GM21576 (cell line): ENCODE measurements at regions not wholly inside any gene's neighbourhood (a gene's known extent, or its start where the extent isn't known, plus 50 kb on each side); places are given as distances from the start of the nearest gene placed in this dataset.

Experiments used
- ATAC-seq: cut with Tn5 transposase; IDR thresholded peaks from one replicate; pipeline ENCODE4 v1.9.1; 2021; ENCODE audit warnings: mild to moderate bottlenecking, moderate library complexity; ENCODE audit not compliant: unreplicated experiment

DNA sequence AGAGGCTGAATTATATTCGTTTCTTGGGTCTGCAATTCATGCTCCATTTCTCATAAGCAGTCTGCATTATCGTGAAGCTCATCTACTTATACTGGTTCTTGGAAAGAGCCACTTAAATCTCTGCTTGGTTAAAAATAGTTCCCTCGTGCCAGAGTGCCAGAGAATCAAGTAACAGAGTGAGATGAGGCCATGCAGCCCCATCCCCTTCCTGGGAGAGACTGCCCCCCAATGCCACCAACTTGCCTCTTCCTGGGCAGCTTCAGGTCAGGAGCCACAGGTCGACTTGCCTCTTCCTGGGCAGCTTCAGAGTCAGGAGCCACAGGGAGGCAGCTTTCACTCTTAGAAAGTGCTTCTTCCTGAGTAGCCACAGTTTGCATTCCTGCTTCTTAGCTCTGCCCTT is 223.9 kb upstream of the ZBED5 start:
- no peak for ATAC-seq

- ATAC-seq = no peak
Observed at GRCh38 chr11:11081288-11081687, 223.4 kb upstream of the ZBED5 start.

- no peak for ATAC-seq
Observed at GRCh38 chr11:11078344-11079086, 220.7 kb upstream of the ZBED5 start.

DNA sequence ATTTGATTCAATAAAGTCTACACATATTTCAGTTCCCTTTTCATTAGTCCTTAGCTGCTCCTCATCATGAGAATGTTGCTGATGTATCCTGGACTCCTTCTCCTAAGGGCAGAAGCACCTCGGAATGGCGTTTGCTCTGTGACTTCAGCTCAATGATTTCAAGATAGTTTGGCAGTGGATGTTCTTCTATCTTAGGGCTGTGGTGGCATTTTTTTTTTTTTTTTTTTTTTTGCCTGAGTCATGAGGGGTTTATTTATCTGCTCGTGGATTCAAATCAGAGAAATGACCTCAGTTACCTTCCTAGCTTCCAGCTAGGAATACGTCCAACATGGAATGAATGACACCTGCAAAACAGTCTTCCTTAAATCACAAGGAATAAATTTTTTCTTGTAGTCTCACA is 220.0 kb upstream of the ZBED5 start:
- ATAC-seq = no peak

DNA sequence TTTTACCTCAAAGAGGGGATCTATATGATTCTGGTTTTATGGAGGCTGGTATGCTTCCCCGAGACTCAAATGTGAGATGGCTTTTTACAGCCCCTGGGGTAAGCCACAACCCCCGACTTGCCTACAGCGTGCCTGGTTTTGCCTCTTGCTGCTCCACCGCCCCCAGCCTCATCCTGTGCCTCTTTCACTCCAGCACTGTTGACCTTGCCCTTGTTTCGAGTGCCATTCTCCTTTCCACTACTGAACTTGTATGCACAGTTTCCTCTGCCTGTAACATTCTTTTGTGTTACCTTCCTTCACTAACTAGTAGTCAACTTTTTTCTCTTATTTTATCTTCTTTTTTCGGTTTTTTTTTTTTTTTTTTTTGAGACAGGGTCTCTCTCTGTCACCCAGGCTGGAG is 219.0 kb upstream of the ZBED5 start:
- no peak for ATAC-seq

DNA sequence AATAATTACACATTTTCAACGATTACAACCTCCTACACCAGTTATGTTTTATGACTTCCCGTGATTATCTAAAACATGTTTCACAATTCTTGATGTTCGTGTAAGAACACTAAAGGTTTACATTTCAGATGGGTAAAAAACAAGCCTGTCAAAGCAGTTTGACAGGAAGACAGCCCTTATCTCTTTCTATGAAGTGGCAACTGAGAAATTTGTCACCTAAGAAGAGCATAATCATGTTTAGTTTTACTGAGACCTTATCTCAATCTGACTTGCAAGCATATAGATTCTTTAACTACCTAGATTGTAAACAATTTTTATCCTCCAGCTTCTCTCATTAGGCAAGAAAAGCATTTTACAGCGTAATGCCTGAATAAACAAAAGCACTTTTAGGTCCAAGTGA is 218.4 kb upstream of the ZBED5 start:
- no peak for ATAC-seq

DNA sequence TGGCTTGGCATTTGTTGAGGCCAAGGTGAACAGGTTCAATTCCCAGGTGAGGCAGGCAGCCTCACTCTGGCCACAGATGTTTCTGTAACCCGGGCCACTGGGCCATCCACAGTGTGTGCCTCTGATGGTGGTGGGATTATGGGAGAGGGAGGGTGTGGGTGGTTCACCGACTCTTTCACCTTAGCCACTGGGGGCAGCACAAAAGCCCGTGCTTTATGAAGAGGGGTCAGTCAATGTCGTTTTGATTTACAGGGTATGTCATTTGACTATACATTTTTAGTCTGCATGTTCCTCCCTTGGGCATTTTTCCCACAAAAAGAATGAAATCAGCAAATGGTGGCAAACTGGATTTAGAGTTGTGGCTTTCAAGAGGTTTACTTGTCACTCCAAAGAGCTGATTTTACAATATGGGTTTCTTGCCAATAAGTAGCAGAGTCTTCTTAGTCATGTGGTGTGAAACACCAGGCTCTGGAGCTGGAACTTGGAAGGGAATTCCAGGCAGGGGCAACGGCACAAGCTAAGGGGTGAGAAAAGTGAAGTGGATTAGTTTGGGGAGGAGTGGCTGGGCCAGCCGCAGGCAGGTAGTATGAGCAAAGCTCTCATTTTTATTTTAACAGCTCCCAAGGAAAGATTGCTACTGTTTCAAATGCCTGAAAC is 217.8 kb upstream of the ZBED5 start:
- no peak for ATAC-seq

DNA sequence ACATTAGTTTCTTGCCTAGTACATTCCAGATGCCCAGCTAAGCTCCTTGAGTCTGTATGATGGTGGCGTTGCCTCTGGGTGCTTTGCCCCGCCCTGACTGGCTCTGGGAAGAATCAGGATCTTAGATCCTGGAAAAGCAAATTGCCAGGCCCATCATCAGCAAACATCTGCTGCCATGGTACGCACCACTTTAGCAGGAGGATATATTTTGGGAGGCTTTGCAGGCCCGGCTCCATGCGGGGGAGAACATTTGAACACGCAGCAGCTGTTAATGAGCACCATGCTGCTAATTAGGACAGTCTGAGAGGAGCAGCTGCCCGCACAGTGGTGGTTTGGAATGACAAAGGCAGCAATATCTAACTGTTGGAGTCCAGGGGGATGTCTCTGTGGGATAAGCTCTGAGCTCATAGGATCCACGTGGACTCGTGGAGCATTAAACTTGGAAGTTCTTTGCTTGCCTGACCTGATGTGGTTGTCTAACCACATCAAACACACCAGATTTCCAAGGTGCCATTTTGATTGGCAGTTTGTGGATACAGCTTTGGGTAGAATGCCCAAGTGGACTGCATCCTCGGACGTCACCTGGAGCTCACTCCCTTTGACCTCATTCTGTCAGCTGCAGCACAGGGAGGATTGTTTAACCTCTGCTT is 217.0 kb upstream of the ZBED5 start:
- no peak for ATAC-seq

DNA sequence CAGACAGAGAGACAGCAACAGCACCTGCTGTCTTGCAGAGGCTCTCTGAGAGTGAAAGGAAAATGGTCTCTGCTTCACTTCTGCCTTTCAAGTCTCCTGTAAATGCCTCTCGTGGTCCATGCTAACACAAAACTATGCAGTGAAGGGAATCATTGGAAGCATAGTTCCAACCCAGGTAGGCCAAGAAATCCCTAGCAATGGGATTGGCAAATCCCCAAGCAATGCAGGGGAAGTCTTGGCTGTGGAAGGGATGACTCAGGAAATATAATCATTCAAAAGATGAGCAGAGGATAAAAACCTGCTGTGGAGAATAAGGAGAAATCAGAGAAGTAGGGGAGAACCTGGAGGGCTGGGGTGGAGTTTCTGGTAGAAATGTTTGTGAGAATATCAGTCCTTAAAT is 216.1 kb upstream of the ZBED5 start:
- no peak for ATAC-seq

- no peak for ATAC-seq
Observed at GRCh38 chr11:11072067-11072466, 214.2 kb upstream of the ZBED5 start.

- ATAC-seq = no peak
Observed at GRCh38 chr11:11071486-11071885, 213.6 kb upstream of the ZBED5 start.

GRCh38 chr11:11070976-11071375 is 213.1 kb upstream of the ZBED5 start:
- no peak for ATAC-seq

- no peak for ATAC-seq
Observed at GRCh38 chr11:11069841-11070835, 212.3 kb upstream of the ZBED5 start.

GRCh38 chr11:11068113-11068512 is 210.3 kb upstream of the ZBED5 start:
- no peak for ATAC-seq

GRCh38 chr11:11065396-11065795 is 207.5 kb upstream of the ZBED5 start:
- ATAC-seq = no peak

- ATAC-seq = no peak
Observed at GRCh38 chr11:11057472-11057854, 199.6 kb upstream of the ZBED5 start.

DNA sequence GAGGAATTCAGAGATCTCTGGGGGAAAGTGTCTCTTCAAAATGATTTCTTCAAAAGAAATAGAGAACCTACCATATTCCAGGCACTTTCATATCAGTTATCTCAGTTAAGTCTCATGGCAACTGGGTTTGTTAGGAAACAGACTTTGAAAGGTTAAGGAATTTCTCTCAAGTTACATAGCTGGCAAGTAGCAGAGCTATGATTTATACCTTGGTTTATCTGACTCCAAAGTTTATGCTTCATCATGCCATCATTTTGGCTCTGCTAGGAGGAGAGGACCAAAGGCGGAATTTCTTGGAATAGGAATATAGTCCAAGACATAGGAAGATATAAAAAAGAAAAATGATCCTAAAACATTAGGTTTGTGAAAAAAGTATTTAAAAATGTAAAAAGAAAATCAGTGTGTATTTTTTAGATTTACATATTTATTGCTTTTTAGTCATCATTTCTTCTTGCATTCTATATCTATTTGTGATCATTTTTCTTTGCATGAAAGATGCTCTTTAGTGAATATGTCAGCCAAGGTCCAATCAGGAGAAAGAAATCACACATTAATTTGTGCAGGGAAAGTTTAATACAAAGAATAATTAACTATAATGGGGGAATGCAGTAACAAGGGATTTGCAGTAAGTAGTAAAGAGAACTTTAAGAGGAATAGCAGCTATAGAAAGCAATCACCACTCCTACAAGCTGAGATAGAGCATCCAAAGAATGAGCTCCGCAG is 199.1 kb upstream of the ZBED5 start:
- no peak for ATAC-seq

DNA sequence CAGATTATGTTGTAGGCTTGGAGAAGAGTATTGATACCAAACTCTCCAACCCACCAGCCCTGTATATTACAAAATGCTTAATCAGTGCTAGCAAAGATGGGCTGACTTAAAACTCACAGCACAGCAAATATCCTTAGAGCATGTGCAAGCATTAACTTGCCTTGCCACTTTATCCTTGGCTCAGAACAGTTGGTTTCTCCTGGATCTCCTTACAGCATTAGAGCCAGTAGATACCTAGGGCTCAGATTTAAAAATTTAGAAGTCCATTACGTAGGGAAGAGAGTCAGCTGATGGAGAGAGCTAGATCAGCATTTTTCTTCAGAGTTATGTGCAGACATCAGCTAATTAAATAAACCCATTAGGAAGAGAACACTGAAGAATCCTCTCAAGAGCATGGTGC is 198.5 kb upstream of the ZBED5 start:
- no peak for ATAC-seq

GRCh38 chr11:11047851-11048610 is 190.2 kb upstream of the ZBED5 start:
- no peak for ATAC-seq

DNA sequence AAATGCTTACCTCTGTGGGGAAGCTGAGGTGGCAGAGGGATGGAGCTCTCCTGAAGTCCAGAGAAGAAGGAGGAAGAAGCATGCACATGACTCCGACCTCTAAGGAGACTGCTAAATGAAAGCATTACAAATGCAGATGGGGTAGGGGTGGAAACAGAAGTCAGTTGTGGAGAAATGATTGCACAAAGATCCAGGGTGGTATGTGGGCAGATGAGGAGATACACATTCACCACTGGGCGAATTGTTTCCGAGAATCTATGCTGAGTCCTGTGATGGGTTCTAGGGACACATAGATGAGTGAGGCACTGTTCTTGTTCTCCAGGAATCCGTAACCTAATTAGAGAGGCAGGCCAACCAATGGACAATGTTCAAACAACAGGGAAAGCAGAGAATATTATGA is 188.9 kb upstream of the ZBED5 start:
- ATAC-seq = no peak
